Astrocyte (in vitro differentiated cells and primary cell): ENCODE measurements at regions not wholly inside any gene's neighbourhood (a gene's known extent, or its start where the extent isn't known, plus 50 kb on each side); places are given as distances from the start of the nearest gene placed in this dataset.

ENCODE experiments used
- DNase-seq: peaks from one replicate; pipeline ENCODE4 v3.0.0-alpha.2; 2010; ENCODE audit warnings: low read depth
- FAIRE-seq: peaks from 2 replicates; lab custom pipeline; 2011; peaks lifted over from hg19 to GRCh38; lab: Jason Lieb, UNC
- H2AFZ ChIP-seq: 2 replicates; pipeline ENCODE4 v1.6.0; 2012; ENCODE audit warnings: low read depth, low read length, inconsistent platforms
- H3K27ac ChIP-seq: 2 replicates; pipeline ENCODE4 v1.5.1; 2011; ENCODE audit warnings: low read depth, low read length, inconsistent platforms
- H3K27me3 ChIP-seq: 2 replicates; pipeline ENCODE4 v1.6.0; 2011; ENCODE audit warnings: low read length, inconsistent platforms; ENCODE audit not compliant: insufficient read depth
- H3K36me3 ChIP-seq: 2 replicates; pipeline ENCODE4 v1.5.1; 2011; ENCODE audit warnings: low read length, inconsistent platforms; ENCODE audit not compliant: insufficient read depth
- H3K4me1 ChIP-seq: 2 replicates; pipeline ENCODE4 v1.5.1; 2011; ENCODE audit warnings: low read length, inconsistent platforms; ENCODE audit not compliant: insufficient read depth
- H3K4me2 ChIP-seq: 2 replicates; pipeline ENCODE4 v1.6.0; 2012; ENCODE audit warnings: low read length, inconsistent platforms
- H3K4me3 ChIP-seq: 2 replicates; pipeline ENCODE4 v1.5.1; 2011; ENCODE audit warnings: low read depth, mild to moderate bottlenecking, low read length, inconsistent platforms; ENCODE audit not compliant: insufficient read depth
- H3K79me2 ChIP-seq: 2 replicates; pipeline ENCODE4 v1.6.0; 2012; ENCODE audit warnings: mild to moderate bottlenecking, low read length, inconsistent platforms; ENCODE audit not compliant: insufficient read depth
- H3K9ac ChIP-seq: 2 replicates; pipeline ENCODE4 v1.6.0; 2012; ENCODE audit warnings: mild to moderate bottlenecking, low read length, inconsistent platforms
- H3K9me3 ChIP-seq: 2 replicates; pipeline ENCODE4 v1.5.1; 2012; ENCODE audit warnings: low read depth, mild to moderate bottlenecking, low read length, inconsistent platforms; ENCODE audit not compliant: insufficient read depth
- H4K20me1 ChIP-seq: 2 replicates; pipeline ENCODE4 v1.6.0; 2012; ENCODE audit warnings: low read length, inconsistent platforms; ENCODE audit not compliant: insufficient read depth
- H3K27ac Mint-ChIP-seq: one replicate; pipeline ENCODE4 v1.8.0; 2021; ENCODE audit warnings: mild to moderate bottlenecking, mixed read lengths; ENCODE audit not compliant: unreplicated experiment
- H3K27me3 Mint-ChIP-seq: one replicate; pipeline ENCODE4 v1.8.0; 2021; ENCODE audit warnings: low read depth, mixed read lengths; ENCODE audit not compliant: unreplicated experiment
- H3K36me3 Mint-ChIP-seq: one replicate; pipeline ENCODE4 v1.8.0; 2021; ENCODE audit warnings: low read depth, mixed read lengths; ENCODE audit not compliant: unreplicated experiment
- H3K4me1 Mint-ChIP-seq: one replicate; pipeline ENCODE4 v1.8.0; 2021; ENCODE audit warnings: low read depth, mixed read lengths; ENCODE audit not compliant: unreplicated experiment
- H3K4me3 Mint-ChIP-seq: one replicate; pipeline ENCODE4 v1.8.0; 2021; ENCODE audit warnings: mild to moderate bottlenecking, moderate library complexity, mixed read lengths; ENCODE audit not compliant: unreplicated experiment
- H3K9me3 Mint-ChIP-seq: one replicate; pipeline ENCODE4 v1.8.0; 2021; ENCODE audit warnings: mild to moderate bottlenecking, mixed read lengths; ENCODE audit not compliant: unreplicated experiment
- CTCF ChIP-seq: IDR thresholded peaks from 2 replicates; pipeline ENCODE4 v1.5.1; 2011; ENCODE audit warnings: low read depth, mild to moderate bottlenecking, inconsistent platforms, low read length, moderate library complexity; ENCODE audit not compliant: insufficient read depth
- EZH2 ChIP-seq: IDR thresholded peaks from 2 replicates; pipeline ENCODE4 v1.6.1; 2012; ENCODE audit warnings: mild to moderate bottlenecking, low read length, inconsistent platforms; ENCODE audit not compliant: insufficient read depth

- H3K4me2 ChIP-seq, result no peak overlapping the region
- H3K4me3 Mint-ChIP-seq, result no peak overlapping the region
- TF ChIP-seq EZH2 (no peak), CTCF (no peak)
- H3K36me3 ChIP-seq, result no peaks in the 10 kb centered on the region
- peaks cover 17% of the 10 kb centered on the region for H3K4me1 Mint-ChIP-seq
- H3K4me3 ChIP-seq, result no peak overlapping the region
- no peak overlapping the region for H3K27ac ChIP-seq
- H3K27me3 Mint-ChIP-seq, result peaks cover 8% of the 10 kb centered on the region
- H3K9me3 ChIP-seq, result no peaks in the 10 kb centered on the region
- no peaks in the 10 kb centered on the region for H3K79me2 ChIP-seq
- H2AFZ ChIP-seq, result no peak overlapping the region
- no peaks in the 10 kb centered on the region for H3K27me3 ChIP-seq
- FAIRE-seq (no peak), DNase-seq (no peak)
- H3K4me1 ChIP-seq, result no peaks in the 10 kb centered on the region
- no peak overlapping the region for H3K9ac ChIP-seq
- no peaks in the 10 kb centered on the region for H4K20me1 ChIP-seq
- H3K27ac Mint-ChIP-seq, result no peak overlapping the region
- peaks cover 5% of the 10 kb centered on the region for H3K9me3 Mint-ChIP-seq
- H3K36me3 Mint-ChIP-seq, result no peaks in the 10 kb centered on the region
Observed at GRCh38 chr9:75616052-75616451, 274.4 kb upstream of the PCSK5 start.

- Histone ChIP-seq H3K4me2 (no peak overlapping the region), H3K79me2 (no peaks in the 10 kb centered on the region), H2AFZ (no peak overlapping the region), H4K20me1 (no peaks in the 10 kb centered on the region), H3K9ac (no peak overlapping the region), H3K27ac (no peak overlapping the region), H3K4me1 (no peaks in the 10 kb centered on the region), H3K4me3 (no peak overlapping the region), H3K36me3 (no peaks in the 10 kb centered on the region), H3K27me3 (no peaks in the 10 kb centered on the region), H3K9me3 (no peaks in the 10 kb centered on the region)
- H3K27me3 Mint-ChIP-seq, result peaks cover 3% of the 10 kb centered on the region
- H3K4me3 Mint-ChIP-seq, result no peak overlapping the region
- DNase-seq (no peak), FAIRE-seq (no peak)
- H3K9me3 Mint-ChIP-seq, result peaks cover 5% of the 10 kb centered on the region
- peaks cover 17% of the 10 kb centered on the region for H3K4me1 Mint-ChIP-seq
- TF ChIP-seq EZH2, result no peak
- no peak overlapping the region for H3K27ac Mint-ChIP-seq
- H3K36me3 Mint-ChIP-seq, result no peaks in the 10 kb centered on the region
Observed at GRCh38 chr9:75616841-75617566, 273.5 kb upstream of the PCSK5 start.

- no peak for DNase-seq
- H2AFZ ChIP-seq, result no peak overlapping the region
- no peak for FAIRE-seq
- no peaks in the 10 kb centered on the region for H3K4me1 ChIP-seq
- no peak overlapping the region for H3K4me3 Mint-ChIP-seq
- H3K27me3 Mint-ChIP-seq, result peaks cover 2% of the 10 kb centered on the region
- H3K4me3 ChIP-seq, result no peak overlapping the region
- H3K9ac ChIP-seq, result no peak overlapping the region
- no peaks in the 10 kb centered on the region for H3K79me2 ChIP-seq
- no peaks in the 10 kb centered on the region for H3K36me3 Mint-ChIP-seq
- no peaks in the 10 kb centered on the region for H3K27me3 ChIP-seq
- no peaks in the 10 kb centered on the region for H3K36me3 ChIP-seq
- H3K27ac ChIP-seq, result no peak overlapping the region
- peaks cover 4% of the 10 kb centered on the region for H3K9me3 Mint-ChIP-seq
- H3K27ac Mint-ChIP-seq, result no peak overlapping the region
- H3K4me2 ChIP-seq, result no peak overlapping the region
- TF ChIP-seq EZH2 (no peak), CTCF (no peak)
- no peaks in the 10 kb centered on the region for H4K20me1 ChIP-seq
- H3K9me3 ChIP-seq, result no peaks in the 10 kb centered on the region
- H3K4me1 Mint-ChIP-seq, result peaks cover 2% of the 10 kb centered on the region
Observed at GRCh38 chr9:75623462-75623861, 267.0 kb upstream of the PCSK5 start.
